Activated CD8-positive, alpha-beta T cell treated with anti-CD3 and anti-CD28 coated beads for 36 hours (primary cell): ENCODE measurements at regions not wholly inside any gene's neighbourhood (a gene's known extent, or its start where the extent isn't known, plus 50 kb on each side); places are given as distances from the start of the nearest gene placed in this dataset.

Experiments used
- ATAC-seq: fragments of 200-7000 bp; cut with Tn5 transposase; one replicate; pipeline ENCODE4 v1.10.0; 2021; ENCODE audit warnings: mild to moderate bottlenecking, moderate library complexity
- CTCF ChIA-PET: fragments of 350-600 bp; sonication (Branson Sonifier 250); formaldehyde crosslinking; loops from one replicate; lab custom pipeline; 2021; ENCODE audit warnings: antibody characterized with exemption; lab: Charles Lee
- POLR2A ChIA-PET: fragments of 350-600 bp; sonication (Branson Sonifier 250); formaldehyde crosslinking; loops from one replicate; lab custom pipeline; 2021; ENCODE audit warnings: antibody characterized with exemption; lab: Charles Lee
- DNase-seq: peaks from one replicate; pipeline ENCODE4 v3.0.0-alpha.2; 2020
- H3K27ac Mint-ChIP-seq: one replicate; pipeline ENCODE4 v1.8.0; 2021; ENCODE audit warnings: mild to moderate bottlenecking, mixed read lengths
- H3K27me3 Mint-ChIP-seq: one replicate; pipeline ENCODE4 v1.8.0; 2021; ENCODE audit warnings: mixed read lengths
- H3K36me3 Mint-ChIP-seq: one replicate; pipeline ENCODE4 v1.8.0; 2021; ENCODE audit warnings: low read depth, mixed read lengths
- H3K4me1 Mint-ChIP-seq: one replicate; pipeline ENCODE4 v1.8.0; 2021; ENCODE audit warnings: low read depth, mixed read lengths
- H3K4me3 Mint-ChIP-seq: one replicate; pipeline ENCODE4 v1.8.0; 2021; ENCODE audit warnings: mild to moderate bottlenecking, moderate library complexity, mixed read lengths
- H3K9me3 Mint-ChIP-seq: one replicate; pipeline ENCODE4 v1.8.0; 2021; ENCODE audit warnings: mixed read lengths
- intact Hi-C: fragments of 100-400 bp; cut with micrococcal nuclease; formaldehyde crosslinking; loops from one replicate; pipeline ENCODE4 v1.10.0; 2022
- TF ChIP-seq, protein P1 (sequence below): fragments of 200-600 bp; IDR thresholded peaks from one replicate; pipeline ENCODE4 v1.8.0; 2022; ENCODE audit warnings: antibody characterized with exemption, mild to moderate bottlenecking

DNA sequence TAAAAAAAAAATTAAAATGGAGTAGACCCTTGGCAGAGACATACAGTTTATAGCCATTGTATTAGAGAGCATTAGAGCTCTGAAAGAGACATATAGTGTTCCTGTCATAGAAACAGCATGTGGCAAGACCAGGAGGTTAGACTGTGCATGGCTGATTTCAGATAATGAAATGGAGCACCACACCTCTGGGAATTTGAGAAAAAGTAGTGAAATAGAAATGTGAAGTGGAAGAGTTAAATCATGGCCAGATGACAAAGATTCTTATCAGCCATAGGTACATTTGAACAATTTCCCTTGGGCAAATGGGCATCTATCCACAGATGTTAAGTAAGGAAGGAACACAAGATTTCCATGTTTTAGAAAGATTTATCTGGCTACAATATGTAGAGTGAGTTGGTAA, 1083.1 kb downstream of the PLA2G4A start:
- Mint-ChIP-seq H3K4me3 (no peak overlapping the region), H3K27me3 (no peaks in the 10 kb centered on the region), H3K4me1 (no peaks in the 10 kb centered on the region), H3K36me3 (no peaks in the 10 kb centered on the region), H3K27ac (no peak overlapping the region), H3K9me3 (peaks cover 2% of the 10 kb centered on the region)
- DNase-seq (no peak), ATAC-seq (no peak)
- ChIA-PET POLR2A (no interaction called here), CTCF (no interaction called here)
- TF ChIP-seq, protein P1, sequence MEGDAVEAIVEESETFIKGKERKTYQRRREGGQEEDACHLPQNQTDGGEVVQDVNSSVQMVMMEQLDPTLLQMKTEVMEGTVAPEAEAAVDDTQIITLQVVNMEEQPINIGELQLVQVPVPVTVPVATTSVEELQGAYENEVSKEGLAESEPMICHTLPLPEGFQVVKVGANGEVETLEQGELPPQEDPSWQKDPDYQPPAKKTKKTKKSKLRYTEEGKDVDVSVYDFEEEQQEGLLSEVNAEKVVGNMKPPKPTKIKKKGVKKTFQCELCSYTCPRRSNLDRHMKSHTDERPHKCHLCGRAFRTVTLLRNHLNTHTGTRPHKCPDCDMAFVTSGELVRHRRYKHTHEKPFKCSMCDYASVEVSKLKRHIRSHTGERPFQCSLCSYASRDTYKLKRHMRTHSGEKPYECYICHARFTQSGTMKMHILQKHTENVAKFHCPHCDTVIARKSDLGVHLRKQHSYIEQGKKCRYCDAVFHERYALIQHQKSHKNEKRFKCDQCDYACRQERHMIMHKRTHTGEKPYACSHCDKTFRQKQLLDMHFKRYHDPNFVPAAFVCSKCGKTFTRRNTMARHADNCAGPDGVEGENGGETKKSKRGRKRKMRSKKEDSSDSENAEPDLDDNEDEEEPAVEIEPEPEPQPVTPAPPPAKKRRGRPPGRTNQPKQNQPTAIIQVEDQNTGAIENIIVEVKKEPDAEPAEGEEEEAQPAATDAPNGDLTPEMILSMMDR, result no peak
- intact Hi-C loops, result no loop called here

DNA sequence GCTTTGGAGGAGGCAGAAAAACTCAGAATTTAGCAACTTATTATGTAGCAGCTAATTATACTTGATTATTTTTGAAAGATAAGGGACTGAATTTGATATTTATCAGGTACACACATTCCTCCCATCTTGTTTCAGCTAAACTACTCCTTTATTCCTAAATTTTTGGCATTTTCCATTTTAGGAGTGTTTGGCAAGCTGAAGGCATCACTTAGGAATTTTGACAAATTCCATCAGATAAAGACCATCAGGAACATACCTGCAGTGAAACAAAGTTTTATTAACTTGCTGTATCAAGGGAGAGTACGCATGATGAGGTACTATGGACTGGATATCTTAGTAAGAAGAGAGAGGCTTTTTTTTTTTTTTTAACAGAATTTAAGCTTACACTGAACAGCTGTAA, 1092.2 kb downstream of the PLA2G4A start:
- no peaks in the 10 kb centered on the region for H3K36me3 Mint-ChIP-seq
- no peak overlapping the region for H3K4me3 Mint-ChIP-seq
- no peaks in the 10 kb centered on the region for H3K27me3 Mint-ChIP-seq
- ChIA-PET CTCF (no interaction called here), POLR2A (no interaction called here)
- ATAC-seq (no peak), DNase-seq (no peak)
- TF ChIP-seq, protein P1, result no peak
- no peaks in the 10 kb centered on the region for H3K4me1 Mint-ChIP-seq
- H3K27ac Mint-ChIP-seq, result no peak overlapping the region
- intact Hi-C loops, result no loop called here
- peaks cover 2% of the 10 kb centered on the region for H3K9me3 Mint-ChIP-seq

DNA sequence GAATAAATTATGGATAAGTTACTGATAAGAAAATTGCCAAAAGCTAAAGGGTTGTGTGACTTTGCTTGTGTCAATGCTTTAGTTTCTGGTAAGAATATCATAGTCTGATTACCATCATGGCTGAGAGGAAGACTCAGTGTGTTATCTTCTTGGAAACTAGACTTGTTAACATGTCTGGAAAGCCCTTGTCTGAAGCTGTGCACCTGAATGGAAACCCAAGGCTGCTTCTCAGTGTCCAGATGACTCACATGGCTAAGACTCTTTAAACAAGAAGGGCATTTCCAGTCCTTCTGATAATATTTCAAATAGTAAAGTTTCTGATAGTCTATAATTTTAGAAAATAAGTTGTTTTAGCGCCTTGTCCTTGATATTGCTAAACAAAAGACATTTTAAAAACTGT, 1092.7 kb downstream of the PLA2G4A start:
- ATAC-seq (no peak), DNase-seq (no peak)
- TF ChIP-seq, protein P1, result no peak
- Mint-ChIP-seq H3K36me3 (no peaks in the 10 kb centered on the region), H3K9me3 (peaks cover 2% of the 10 kb centered on the region), H3K4me1 (no peaks in the 10 kb centered on the region), H3K4me3 (no peak overlapping the region), H3K27ac (no peak overlapping the region), H3K27me3 (no peaks in the 10 kb centered on the region)
- POLR2A ChIA-PET, result no interaction called here
- intact Hi-C loops, result no loop called here
- CTCF ChIA-PET, result no interaction called here

DNA sequence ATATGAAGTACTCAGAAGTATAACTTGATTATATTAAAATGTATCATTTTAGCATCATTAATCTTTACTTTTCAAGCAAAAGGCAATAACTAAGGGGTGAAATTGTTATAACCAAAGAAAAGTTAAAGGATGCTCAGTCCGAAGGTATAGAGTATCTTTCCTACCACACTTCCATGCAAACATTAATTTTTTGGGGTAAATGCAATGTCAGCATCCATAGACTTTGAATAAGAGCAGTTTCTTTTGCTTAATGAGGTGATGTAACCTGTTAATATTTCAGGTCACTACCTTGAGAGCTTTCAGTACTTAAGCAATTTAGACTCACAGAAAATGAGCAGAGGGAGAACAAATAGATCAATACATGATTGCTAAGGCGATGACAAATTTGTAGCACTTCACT, 1093.5 kb downstream of the PLA2G4A start:
- intact Hi-C loops, result no loop called here
- Mint-ChIP-seq H3K36me3 (no peaks in the 10 kb centered on the region), H3K4me3 (no peak overlapping the region), H3K27ac (no peak overlapping the region), H3K9me3 (peaks cover 2% of the 10 kb centered on the region), H3K27me3 (no peaks in the 10 kb centered on the region), H3K4me1 (no peaks in the 10 kb centered on the region)
- no peak for ATAC-seq
- ChIA-PET CTCF (no interaction called here), POLR2A (no interaction called here)
- DNase-seq, result no peak
- TF ChIP-seq, protein P1, result no peak

DNA sequence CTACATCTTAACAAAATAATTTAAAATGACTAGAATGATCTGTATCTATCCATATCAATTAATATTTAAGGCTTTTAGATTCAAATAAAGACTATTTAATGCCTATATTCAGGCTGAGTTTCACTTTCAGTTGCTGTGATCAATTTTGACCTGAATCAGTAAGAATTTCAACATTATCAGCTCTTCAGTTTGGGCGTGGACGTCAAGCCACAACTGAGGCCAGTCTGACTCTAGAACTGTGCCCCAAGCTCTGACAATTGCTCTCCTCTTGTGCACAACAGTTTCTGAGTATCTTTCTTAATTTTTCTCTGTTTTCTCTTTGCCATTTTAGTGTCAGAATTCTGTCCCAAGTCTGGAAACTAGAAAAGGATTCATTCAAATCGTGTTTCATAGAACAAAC, 1095.5 kb downstream of the PLA2G4A start:
- Mint-ChIP-seq H3K36me3 (no peaks in the 10 kb centered on the region), H3K27ac (no peak overlapping the region), H3K9me3 (peaks cover 2% of the 10 kb centered on the region), H3K27me3 (no peaks in the 10 kb centered on the region), H3K4me1 (no peaks in the 10 kb centered on the region), H3K4me3 (no peak overlapping the region)
- ChIA-PET CTCF (no interaction called here), POLR2A (no interaction called here)
- ATAC-seq (no peak), DNase-seq (no peak)
- TF ChIP-seq, protein P1, result no peak
- intact Hi-C loops, result no loop called here
